Activated effector memory CD4-positive, alpha-beta T cell treated with anti-CD3 and anti-CD28 coated beads, Interleukin-2, amount 50 U/mL, for 16 hours (primary cell): ENCODE measurements at regions not wholly inside any gene's neighbourhood (a gene's known extent, or its start where the extent isn't known, plus 50 kb on each side); places are given as distances from the start of the nearest gene placed in this dataset.

ENCODE experiments used
- DNase-seq: peaks from one replicate; pipeline ENCODE4 v3.0.0-alpha.2; 2020

GRCh38 chr13:40446365-40446764, 220.1 kb downstream of the FOXO1 start:
- DNase-seq = no peak

- DNase-seq = no peak
Observed at GRCh38 chr13:40447857-40448256, 218.6 kb downstream of the FOXO1 start.

GRCh38 chr13:40452038-40452666, 214.3 kb downstream of the FOXO1 start:
- DNase-seq = no peak

GRCh38 chr13:40452741-40453334, 213.6 kb downstream of the FOXO1 start:
- no peak for DNase-seq

- no peak for DNase-seq
Observed at GRCh38 chr13:40453351-40454021, 213.0 kb downstream of the FOXO1 start.

- DNase-seq = no peak
Observed at GRCh38 chr13:40456397-40456953, 210.0 kb downstream of the FOXO1 start.

- DNase-seq = no peak
Observed at GRCh38 chr13:40456979-40457553, 209.4 kb downstream of the FOXO1 start.

- no peak for DNase-seq
Observed at GRCh38 chr13:40457929-40458719, 208.3 kb downstream of the FOXO1 start.

- DNase-seq = no peak
Observed at GRCh38 chr13:40458720-40458990, 207.8 kb downstream of the FOXO1 start.

- no peak for DNase-seq
Observed at GRCh38 chr13:40460116-40460515, 206.3 kb downstream of the FOXO1 start.

GRCh38 chr13:40464337-40465014, 202.0 kb downstream of the FOXO1 start:
- DNase-seq = no peak

- DNase-seq = no peak
Observed at GRCh38 chr13:40465015-40465390, 201.4 kb downstream of the FOXO1 start.

GRCh38 chr13:40466272-40466671, 200.2 kb downstream of the FOXO1 start:
- no peak for DNase-seq

- DNase-seq = no peak
Observed at GRCh38 chr13:40468227-40468838, 198.1 kb downstream of the FOXO1 start.

GRCh38 chr13:40469581-40470310, 196.7 kb downstream of the FOXO1 start:
- no peak for DNase-seq

- DNase-seq = no peak
Observed at GRCh38 chr13:40470660-40471059, 195.8 kb downstream of the FOXO1 start.

- DNase-seq = no peak
Observed at GRCh38 chr13:40471076-40471475, 195.4 kb downstream of the FOXO1 start.

- DNase-seq = no peak
Observed at GRCh38 chr13:40471911-40472310, 194.5 kb downstream of the FOXO1 start.

- DNase-seq = no peak
Observed at GRCh38 chr13:40472427-40473220, 193.8 kb downstream of the FOXO1 start.

- no peak for DNase-seq
Observed at GRCh38 chr13:40475617-40476016, 190.8 kb downstream of the FOXO1 start.
